ENCODE measurements at regions not wholly inside any gene's neighbourhood (a gene's known extent, or its start where the extent isn't known, plus 50 kb on each side); places are given as distances from the start of the nearest gene placed in this dataset.
"Not testable (repeated sequence)": the region's sequence is repeated elsewhere in the genome, so short reads cannot be mapped to it uniquely, and the experiment has no call there.

DNA sequence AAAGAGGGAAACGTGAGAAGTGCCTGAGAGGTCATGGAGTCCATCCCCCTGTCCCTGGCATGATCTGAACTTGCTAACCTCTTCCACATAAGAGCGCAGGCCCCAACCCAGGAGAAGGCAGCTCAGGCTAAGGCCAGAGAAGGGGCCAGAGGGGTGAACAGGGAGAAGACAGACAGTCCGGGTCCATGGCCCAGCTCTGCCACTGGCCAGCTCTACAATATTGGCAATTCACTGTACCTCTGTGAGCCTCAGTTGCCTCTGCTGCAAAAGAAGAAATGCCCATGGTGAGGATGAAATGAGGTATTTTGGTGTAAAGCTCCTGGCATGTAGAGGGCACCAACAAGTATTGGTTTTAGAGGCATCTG, 72.3 kb downstream of the CAMK2N1 start:
- no peak overlapping the region for H3K4me3 ChIP-seq (ENCODE audit: low read depth, low read length)
- TF ChIP-seq, protein P1, sequence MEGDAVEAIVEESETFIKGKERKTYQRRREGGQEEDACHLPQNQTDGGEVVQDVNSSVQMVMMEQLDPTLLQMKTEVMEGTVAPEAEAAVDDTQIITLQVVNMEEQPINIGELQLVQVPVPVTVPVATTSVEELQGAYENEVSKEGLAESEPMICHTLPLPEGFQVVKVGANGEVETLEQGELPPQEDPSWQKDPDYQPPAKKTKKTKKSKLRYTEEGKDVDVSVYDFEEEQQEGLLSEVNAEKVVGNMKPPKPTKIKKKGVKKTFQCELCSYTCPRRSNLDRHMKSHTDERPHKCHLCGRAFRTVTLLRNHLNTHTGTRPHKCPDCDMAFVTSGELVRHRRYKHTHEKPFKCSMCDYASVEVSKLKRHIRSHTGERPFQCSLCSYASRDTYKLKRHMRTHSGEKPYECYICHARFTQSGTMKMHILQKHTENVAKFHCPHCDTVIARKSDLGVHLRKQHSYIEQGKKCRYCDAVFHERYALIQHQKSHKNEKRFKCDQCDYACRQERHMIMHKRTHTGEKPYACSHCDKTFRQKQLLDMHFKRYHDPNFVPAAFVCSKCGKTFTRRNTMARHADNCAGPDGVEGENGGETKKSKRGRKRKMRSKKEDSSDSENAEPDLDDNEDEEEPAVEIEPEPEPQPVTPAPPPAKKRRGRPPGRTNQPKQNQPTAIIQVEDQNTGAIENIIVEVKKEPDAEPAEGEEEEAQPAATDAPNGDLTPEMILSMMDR (IDR thresholded peaks at IDR 0.05; ENCODE audit: insufficient read depth, low read depth, low read length, missing control alignments): no peak
- no peak for DNase-seq (ENCODE audit: low read depth)

DNA sequence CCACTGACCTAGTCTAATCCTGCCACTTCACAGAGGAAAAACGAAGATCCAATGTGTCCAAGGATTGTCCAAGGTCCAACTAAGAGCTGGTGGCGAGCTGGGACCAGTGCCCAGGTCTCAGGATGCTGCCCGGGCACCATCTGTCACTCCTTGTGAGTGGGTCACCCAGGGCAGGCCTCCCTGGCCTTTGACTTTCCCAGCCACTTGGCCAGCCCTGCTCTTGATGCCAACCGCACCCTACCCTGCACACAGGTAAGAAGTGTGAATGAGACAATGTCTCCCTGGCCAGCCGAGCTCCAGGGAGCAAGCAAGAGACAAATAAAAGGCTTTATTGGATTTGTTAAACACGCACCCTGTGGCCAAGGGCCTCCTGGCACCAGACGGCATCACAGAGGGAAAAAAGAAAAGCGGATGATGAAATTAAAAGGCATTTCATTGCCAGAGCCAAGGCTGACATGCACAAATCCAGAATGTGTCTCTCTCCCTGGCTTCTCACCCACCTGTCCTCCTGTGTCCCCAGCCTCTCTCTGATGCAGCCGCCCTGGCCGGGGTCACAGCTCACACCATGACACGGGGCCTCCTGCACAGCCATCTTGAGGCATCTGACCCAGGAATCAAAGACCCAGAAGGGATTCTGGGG, 72.8 kb downstream of the CAMK2N1 start:
- no peak overlapping the region for H3K4me3 ChIP-seq (ENCODE audit: low read depth, low read length)
- TF ChIP-seq, protein P1 (IDR thresholded peaks at IDR 0.05; ENCODE audit: insufficient read depth, low read depth, low read length, missing control alignments): no peak
- DNase-seq (ENCODE audit: low read depth): no peak

DNA sequence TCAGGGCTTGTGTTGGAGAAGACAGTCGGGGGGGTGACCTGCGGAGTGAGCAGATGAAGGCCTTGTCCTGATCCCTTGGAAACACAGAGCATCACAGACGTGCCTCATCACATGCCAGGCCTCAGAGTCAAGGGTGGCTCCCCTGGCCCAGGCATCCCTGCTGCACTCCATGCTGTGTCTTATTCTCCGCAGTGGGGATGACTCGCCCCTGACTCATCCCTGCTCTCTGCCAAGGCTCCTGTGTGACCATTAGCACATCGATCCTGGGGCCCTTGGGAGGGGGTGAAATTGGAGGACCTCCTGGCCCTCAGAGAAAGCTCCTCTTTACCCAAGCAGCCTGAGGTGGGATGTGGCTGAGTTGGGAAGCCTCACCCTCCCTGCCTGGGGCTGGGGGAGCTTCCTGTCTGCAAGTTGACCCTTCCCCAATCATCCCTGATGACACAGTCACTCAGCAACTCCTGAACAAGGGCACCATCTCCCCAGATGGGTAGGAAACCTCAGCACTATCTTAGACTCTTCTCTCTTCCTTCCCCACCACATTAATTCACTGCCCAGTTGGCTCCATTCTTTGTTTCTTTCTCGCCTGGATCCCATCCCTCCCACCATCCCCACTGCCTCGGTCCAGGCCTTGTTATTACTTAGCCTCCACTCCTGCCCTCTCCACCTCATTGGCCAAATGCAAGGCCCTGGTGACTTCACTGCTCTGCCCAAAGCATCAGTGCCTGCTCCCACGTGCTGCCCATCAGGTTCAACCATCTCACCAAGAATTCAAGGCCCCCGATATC, 74.6 kb downstream of the CAMK2N1 start:
- DNase-seq (ENCODE audit: low read depth): no peak
- TF ChIP-seq, protein P1 (IDR thresholded peaks at IDR 0.05; ENCODE audit: insufficient read depth, low read depth, low read length, missing control alignments): no peak
- H3K4me3 ChIP-seq (ENCODE audit: low read depth, low read length): no peak overlapping the region

DNA sequence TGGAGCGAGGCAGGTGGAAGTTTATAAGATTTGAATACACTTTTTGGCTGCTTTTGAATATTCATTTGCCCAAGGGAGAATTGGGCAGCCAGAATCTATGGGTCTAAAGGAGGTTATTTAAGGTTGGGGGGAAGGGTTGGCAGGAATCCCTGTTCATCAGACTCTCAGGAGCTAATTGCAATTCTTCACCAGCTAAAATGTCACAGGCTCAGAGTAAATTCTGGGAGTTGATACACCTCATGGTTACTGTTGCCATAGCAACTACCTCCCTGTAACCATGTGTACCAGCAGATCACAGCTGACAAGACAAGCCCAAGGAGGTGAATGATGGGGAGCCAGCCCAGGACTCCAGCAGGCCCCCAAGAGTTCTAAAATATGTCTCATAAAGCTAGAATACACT, 75.5 kb downstream of the CAMK2N1 start:
- no peak for DNase-seq (ENCODE audit: low read depth)
- TF ChIP-seq, protein P1 (IDR thresholded peaks at IDR 0.05; ENCODE audit: insufficient read depth, low read depth, low read length, missing control alignments): no peak
- H3K4me3 ChIP-seq (ENCODE audit: low read depth, low read length): no peak overlapping the region

DNA sequence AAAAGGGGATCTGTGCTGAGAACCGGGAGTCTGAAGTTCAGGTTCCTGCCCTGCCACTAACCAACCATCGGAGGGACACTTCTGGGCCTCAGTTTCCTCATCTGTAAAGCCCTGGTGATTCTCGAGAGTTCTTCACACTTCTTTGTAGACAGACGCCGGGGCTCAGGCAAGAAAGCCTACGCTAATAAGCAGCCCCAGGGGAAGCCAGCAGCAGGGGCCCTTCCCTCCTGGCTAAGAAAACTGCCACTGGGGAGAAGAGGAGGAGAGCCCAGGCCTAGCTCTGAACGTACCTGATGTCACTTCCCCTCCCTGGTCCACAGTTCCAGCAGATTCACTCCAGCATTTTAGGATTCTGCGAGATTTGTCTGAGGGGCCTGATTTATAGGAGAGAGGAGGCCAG, 76.0 kb downstream of the CAMK2N1 start:
- DNase-seq (ENCODE audit: low read depth): no peak
- no peak overlapping the region for H3K4me3 ChIP-seq (ENCODE audit: low read depth, low read length)
- TF ChIP-seq, protein P1 (IDR thresholded peaks at IDR 0.05; ENCODE audit: insufficient read depth, low read depth, low read length, missing control alignments): no peak

DNA sequence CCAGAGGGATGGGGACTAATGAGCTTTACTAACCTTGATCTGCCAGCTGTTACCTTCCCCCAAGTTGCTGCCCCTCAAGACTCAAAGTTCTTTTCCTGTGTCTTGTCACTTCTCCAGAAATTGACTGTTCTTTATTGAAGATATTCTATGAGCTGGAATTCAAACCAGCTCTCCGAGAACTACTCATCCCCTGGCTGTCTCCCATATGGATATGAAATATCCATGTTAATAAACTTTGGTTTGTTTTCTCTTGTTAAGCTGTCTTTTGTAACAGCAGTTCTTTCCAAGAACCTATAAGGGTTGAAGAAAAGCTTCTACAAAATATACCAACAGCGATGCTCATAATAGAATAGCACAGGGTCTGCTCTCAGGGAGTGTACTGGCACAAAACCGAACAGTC, 77.0 kb downstream of the CAMK2N1 start:
- TF ChIP-seq, protein P1 (IDR thresholded peaks at IDR 0.05; ENCODE audit: insufficient read depth, low read depth, low read length, missing control alignments): no peak
- no peak overlapping the region for H3K4me3 ChIP-seq (ENCODE audit: low read depth, low read length)
- no peak for DNase-seq (ENCODE audit: low read depth)

DNA sequence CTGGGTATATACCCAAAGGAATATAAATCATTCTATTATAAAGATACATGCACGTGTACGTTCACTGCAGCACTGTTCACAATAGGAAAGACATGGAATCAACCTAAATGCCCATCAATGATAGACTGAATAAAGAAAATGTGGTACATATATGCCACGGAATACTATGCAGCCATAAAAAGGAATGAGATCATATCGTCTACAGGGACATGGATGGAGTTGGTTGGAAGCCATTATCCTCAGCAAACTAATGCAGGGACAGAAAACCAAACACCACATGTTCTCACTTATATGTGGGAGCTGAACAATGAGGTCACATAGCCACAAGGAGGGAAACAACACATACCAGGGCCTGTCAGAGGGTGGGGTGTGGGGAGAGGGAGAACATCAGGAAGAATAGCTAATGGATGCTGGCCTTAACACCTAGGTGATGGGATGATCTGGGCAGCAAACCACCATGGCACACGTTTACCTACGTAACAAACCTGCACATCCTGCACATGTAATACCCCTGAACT, 77.8 kb downstream of the CAMK2N1 start:
- not testable (repeated sequence) for H3K4me3 ChIP-seq (ENCODE audit: low read depth, low read length); DNase-seq (ENCODE audit: low read depth)

Data from GM12865 (cell line).